ENCODE measurements at regions not wholly inside any gene's neighbourhood (a gene's known extent, or its start where the extent isn't known, plus 50 kb on each side); places are given as distances from the start of the nearest gene placed in this dataset.

DNA sequence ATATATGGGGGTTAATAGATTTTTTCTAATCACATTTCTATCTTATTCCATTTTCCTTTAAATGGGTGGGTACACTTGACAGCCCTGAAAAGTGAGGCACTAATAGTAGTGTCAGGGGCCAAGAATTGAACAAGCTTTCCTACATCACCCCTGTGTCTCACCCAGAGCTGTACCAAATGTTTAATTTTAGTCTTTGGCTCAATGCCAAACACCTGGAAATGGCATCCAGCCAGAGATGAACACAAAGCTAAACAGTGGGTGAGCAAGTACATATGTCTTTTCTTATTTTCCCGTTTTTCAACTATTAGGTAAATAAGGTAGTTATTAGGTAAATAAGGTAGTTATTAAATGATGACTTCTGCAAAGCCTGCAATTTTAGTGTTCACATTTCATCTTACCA, 276.3 kb upstream of the ERBB4 start:
- TF ChIP-seq, protein P1, sequence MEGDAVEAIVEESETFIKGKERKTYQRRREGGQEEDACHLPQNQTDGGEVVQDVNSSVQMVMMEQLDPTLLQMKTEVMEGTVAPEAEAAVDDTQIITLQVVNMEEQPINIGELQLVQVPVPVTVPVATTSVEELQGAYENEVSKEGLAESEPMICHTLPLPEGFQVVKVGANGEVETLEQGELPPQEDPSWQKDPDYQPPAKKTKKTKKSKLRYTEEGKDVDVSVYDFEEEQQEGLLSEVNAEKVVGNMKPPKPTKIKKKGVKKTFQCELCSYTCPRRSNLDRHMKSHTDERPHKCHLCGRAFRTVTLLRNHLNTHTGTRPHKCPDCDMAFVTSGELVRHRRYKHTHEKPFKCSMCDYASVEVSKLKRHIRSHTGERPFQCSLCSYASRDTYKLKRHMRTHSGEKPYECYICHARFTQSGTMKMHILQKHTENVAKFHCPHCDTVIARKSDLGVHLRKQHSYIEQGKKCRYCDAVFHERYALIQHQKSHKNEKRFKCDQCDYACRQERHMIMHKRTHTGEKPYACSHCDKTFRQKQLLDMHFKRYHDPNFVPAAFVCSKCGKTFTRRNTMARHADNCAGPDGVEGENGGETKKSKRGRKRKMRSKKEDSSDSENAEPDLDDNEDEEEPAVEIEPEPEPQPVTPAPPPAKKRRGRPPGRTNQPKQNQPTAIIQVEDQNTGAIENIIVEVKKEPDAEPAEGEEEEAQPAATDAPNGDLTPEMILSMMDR (IDR thresholded peaks at IDR 0.05; ENCODE audit: poor library complexity), result no peak
- TF ChIP-seq EZH2phosphoT487 (IDR thresholded peaks at IDR 0.05; ENCODE audit: low read depth, severe bottlenecking, unreplicated experiment), result no peak
